GM23338 (cell line): ENCODE measurements at regions not wholly inside any gene's neighbourhood (a gene's known extent, or its start where the extent isn't known, plus 50 kb on each side); places are given as distances from the start of the nearest gene placed in this dataset.
A peak's percentile ranks its signal among the peaks of the same experiment; 100 is the strongest.

Experiments
- ATAC-seq: fragments of 200-7000 bp; cut with Tn5 transposase; 3 replicates; pipeline ENCODE4 v1.9.1; 2020
- DNase-seq: peaks from one replicate; pipeline ENCODE4 v3.0.0-alpha.2; 2015; ENCODE audit warnings: low spot score
- H2AFZ ChIP-seq: fragments of 200-600 bp; sonication (generic); 2 replicates; pipeline ENCODE4 v1.8.0; 2016; ENCODE audit warnings: antibody characterized with exemption, mild to moderate bottlenecking, moderate library complexity
- H3F3A ChIP-seq: fragments of 200-600 bp; sonication (generic); replicated peaks from 2 replicates; pipeline ENCODE4 v1.8.0; 2017; ENCODE audit warnings: antibody characterized with exemption, mixed run types, low read depth
- H3K27ac ChIP-seq: fragments of 200-600 bp; sonication (generic); 2 replicates; pipeline ENCODE4 v1.6.1; 2016; ENCODE audit warnings: low read depth
- H3K27me3 ChIP-seq: fragments of 200-600 bp; sonication (generic); 2 replicates; pipeline ENCODE4 v1.8.0; 2016; ENCODE audit warnings: mild to moderate bottlenecking, mixed run types, moderate library complexity; ENCODE audit not compliant: insufficient read depth
- H3K36me3 ChIP-seq: fragments of 200-600 bp; sonication (generic); 2 replicates; pipeline ENCODE4 v1.8.0; 2016; ENCODE audit warnings: mild to moderate bottlenecking; ENCODE audit not compliant: insufficient read depth
- H3K4me1 ChIP-seq: fragments of 200-600 bp; sonication (generic); 2 replicates; pipeline ENCODE4 v1.8.0; 2016; ENCODE audit warnings: mild to moderate bottlenecking, moderate library complexity; ENCODE audit not compliant: insufficient read depth
- H3K4me2 ChIP-seq: fragments of 200-600 bp; sonication (generic); 2 replicates; pipeline ENCODE4 v1.7.1; 2017; ENCODE audit warnings: mixed run types
- H3K4me3 ChIP-seq: fragments of 200-600 bp; sonication (generic); 2 replicates; pipeline ENCODE4 v1.6.1; 2016; ENCODE audit warnings: mixed run types
- H3K79me2 ChIP-seq: fragments of 200-600 bp; sonication (generic); replicated peaks from 2 replicates; pipeline ENCODE4 v1.8.0; 2017; ENCODE audit warnings: mild to moderate bottlenecking; ENCODE audit not compliant: insufficient read depth
- H3K9me2 ChIP-seq: fragments of 200-600 bp; sonication (generic); 2 replicates; pipeline ENCODE4 v1.8.0; 2017; ENCODE audit not compliant: insufficient read depth
- H4K20me1 ChIP-seq: fragments of 200-600 bp; sonication (generic); replicated peaks from 2 replicates; pipeline ENCODE4 v1.8.0; 2017; ENCODE audit warnings: mild to moderate bottlenecking; ENCODE audit not compliant: insufficient read depth
- H3K27ac Mint-ChIP-seq: 2 replicates; pipeline ENCODE4 v1.8.0; 2020; ENCODE audit warnings: inconsistent platforms, mild to moderate bottlenecking, moderate library complexity, mixed read lengths
- H3K27me3 Mint-ChIP-seq: 3 replicates; pipeline ENCODE4 v1.8.0; 2022; ENCODE audit warnings: low read depth, mild to moderate bottlenecking, moderate library complexity, mixed read lengths, inconsistent platforms; ENCODE audit not compliant: insufficient read depth, poor library complexity
- H3K36me3 Mint-ChIP-seq: 3 replicates; pipeline ENCODE4 v1.8.0; 2021; ENCODE audit warnings: low read depth, mild to moderate bottlenecking, inconsistent platforms, moderate library complexity, mixed read lengths
- H3K4me1 Mint-ChIP-seq: 3 replicates; pipeline ENCODE4 v1.8.0; 2020; ENCODE audit warnings: mild to moderate bottlenecking, inconsistent platforms, mixed read lengths
- H3K4me3 Mint-ChIP-seq: 3 replicates; pipeline ENCODE4 v1.8.0; 2021; ENCODE audit warnings: moderate library complexity, mild to moderate bottlenecking, inconsistent platforms, mixed read lengths
- H3K9me3 Mint-ChIP-seq: 3 replicates; pipeline ENCODE4 v1.8.0; 2020; ENCODE audit warnings: moderate library complexity, mild to moderate bottlenecking, inconsistent platforms, mixed read lengths
- CREB1 ChIP-seq: fragments of 250-450 bp; sonication (Bioruptor Pico); IDR thresholded peaks from 2 replicates; pipeline ENCODE4 v1.5.0; 2020; ENCODE audit warnings: low read depth, mild to moderate bottlenecking, moderate library complexity
- EZH2 ChIP-seq: fragments of 200-600 bp; sonication (generic); IDR thresholded peaks from one replicate; pipeline ENCODE4 v1.8.0; 2017; ENCODE audit warnings: antibody characterized with exemption, mild to moderate bottlenecking, low read depth; ENCODE audit not compliant: unreplicated experiment
- EZH2phosphoT487 ChIP-seq: fragments of 200-600 bp; sonication (generic); IDR thresholded peaks from one replicate; pipeline ENCODE4 v1.8.1; 2018; ENCODE audit warnings: antibody characterized with exemption; ENCODE audit not compliant: unreplicated experiment
- JUNB ChIP-seq: IDR thresholded peaks from one replicate; pipeline ENCODE4 v1.6.1; 2016; ENCODE audit warnings: antibody characterized with exemption; ENCODE audit not compliant: unreplicated experiment
- NANOG ChIP-seq: IDR thresholded peaks from 2 replicates; pipeline ENCODE4 v1.6.1; 2016; ENCODE audit warnings: antibody characterized with exemption, borderline replicate concordance
- POLR2AphosphoS5 ChIP-seq: IDR thresholded peaks from 2 replicates; pipeline ENCODE4 v1.6.1; 2016; ENCODE audit warnings: antibody characterized with exemption, low read depth
- STAT1 ChIP-seq: IDR thresholded peaks from one replicate; pipeline ENCODE4 v1.6.1; 2016; ENCODE audit warnings: antibody characterized with exemption; ENCODE audit not compliant: unreplicated experiment
- ZNF114 ChIP-seq: fragments of 250-450 bp; sonication (Bioruptor Pico); IDR thresholded peaks from 2 replicates; pipeline ENCODE4 v1.5.0; 2020; ENCODE audit warnings: mild to moderate bottlenecking, moderate library complexity
- ZNF331 ChIP-seq: fragments of 250-450 bp; sonication (Bioruptor Pico); IDR thresholded peaks from 2 replicates; pipeline ENCODE4 v1.5.0; 2020; ENCODE audit warnings: low read depth, mild to moderate bottlenecking, moderate library complexity
- TF ChIP-seq, protein P1 (sequence below), 2 experiments: fragments of 200-600 bp in 1 of 2; sonication (generic) in 1 of 2; conservative IDR thresholded peaks; 2 replicates each; pipeline versions ENCODE4 v1.5.1 to v1.6.1; 2016 to 2017; ENCODE audit warnings: antibody characterized with exemption in 2 of 2, low read depth in 2 of 2, mild to moderate bottlenecking in 2 of 2, moderate library complexity in 1 of 2
- TF ChIP-seq, protein P2 (sequence below): IDR thresholded peaks from 2 replicates; pipeline ENCODE4 v1.6.1; 2016; ENCODE audit warnings: antibody characterized with exemption
- TF ChIP-seq, protein P3 (sequence below): fragments of 250-450 bp; sonication (Bioruptor Pico); IDR thresholded peaks from 2 replicates; pipeline ENCODE4 v1.5.0; 2020; ENCODE audit warnings: mild to moderate bottlenecking, moderate library complexity
- TF ChIP-seq, protein P4 (sequence below): IDR thresholded peaks from one replicate; pipeline ENCODE4 v1.6.1; 2018; ENCODE audit warnings: antibody characterized with exemption; ENCODE audit not compliant: unreplicated experiment

DNA sequence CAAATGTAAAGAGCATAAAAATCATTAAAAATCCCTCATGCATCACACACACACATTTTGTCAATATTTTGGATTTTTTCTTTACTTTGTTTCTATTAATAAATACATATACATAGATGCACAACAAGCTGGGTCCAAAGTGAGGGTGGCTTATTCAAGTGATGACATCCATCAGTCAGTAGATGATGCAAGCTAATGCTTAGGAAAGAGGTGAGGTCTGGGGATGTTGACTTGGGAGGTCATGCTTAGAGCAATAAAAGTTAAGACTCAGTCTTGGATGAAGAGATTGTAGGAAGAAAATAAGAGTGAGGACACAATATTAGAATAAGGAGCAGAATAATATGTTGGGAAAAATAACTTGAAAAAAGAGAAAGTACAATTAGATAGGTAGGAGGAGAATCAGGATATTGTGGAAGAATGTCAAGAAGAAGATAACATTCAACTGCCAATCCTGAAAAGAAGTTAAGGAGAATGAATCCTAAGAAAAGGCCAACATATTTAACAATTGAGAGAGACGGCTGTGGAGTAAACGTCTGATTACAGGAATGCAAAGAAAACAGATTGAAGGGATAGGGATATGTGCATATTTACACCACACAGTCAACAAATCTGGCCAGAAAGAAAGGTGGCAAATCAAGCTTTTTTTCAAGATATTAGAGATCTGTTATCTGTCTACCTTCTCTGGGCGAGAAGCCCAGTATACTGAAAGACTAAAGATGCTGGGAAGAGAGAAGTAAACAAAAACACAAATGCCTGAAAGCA lies 111.0 kb upstream of the TJP1 start:
- Histone ChIP-seq H3F3A (no peaks in the 10 kb centered on the region), H2AFZ (0 out of 2 replicates have a peak overlapping the region, but pooled peaks have one; percentile 0), H3K9me2 (no peaks in the 10 kb centered on the region), H3K4me3 (no peak overlapping the region), H3K36me3 (no peaks in the 10 kb centered on the region), H3K4me1 (peaks cover 7% of the 10 kb centered on the region; the same call in 1 of the 2 replicates), H3K79me2 (no peaks in the 10 kb centered on the region), H3K27me3 (no peaks in the 10 kb centered on the region), H3K27ac (no peak overlapping the region), H4K20me1 (no peaks in the 10 kb centered on the region), H3K4me2 (no peak overlapping the region)
- H3K36me3 Mint-ChIP-seq = no peaks in the 10 kb centered on the region
- H3K4me3 Mint-ChIP-seq = no peak overlapping the region
- peaks cover 3% of the 10 kb centered on the region for H3K27me3 Mint-ChIP-seq
- peaks cover 21% of the 10 kb centered on the region for H3K4me1 Mint-ChIP-seq
- no peak overlapping the region for H3K27ac Mint-ChIP-seq
- no peaks in the 10 kb centered on the region for H3K9me3 Mint-ChIP-seq
- DNase-seq (no peak), ATAC-seq (no peak)
- TF ChIP-seq NANOG (no peak), CREB1 (CRISPR knock-in tag) (no peak), ZNF114 (CRISPR knock-in tag) (no peak), ZNF331 (CRISPR knock-in tag) (no peak), POLR2AphosphoS5 (no peak), JUNB (no peak), STAT1 (no peak), EZH2phosphoT487 (no peak), EZH2 (no peak)
- TF ChIP-seq, protein P1, sequence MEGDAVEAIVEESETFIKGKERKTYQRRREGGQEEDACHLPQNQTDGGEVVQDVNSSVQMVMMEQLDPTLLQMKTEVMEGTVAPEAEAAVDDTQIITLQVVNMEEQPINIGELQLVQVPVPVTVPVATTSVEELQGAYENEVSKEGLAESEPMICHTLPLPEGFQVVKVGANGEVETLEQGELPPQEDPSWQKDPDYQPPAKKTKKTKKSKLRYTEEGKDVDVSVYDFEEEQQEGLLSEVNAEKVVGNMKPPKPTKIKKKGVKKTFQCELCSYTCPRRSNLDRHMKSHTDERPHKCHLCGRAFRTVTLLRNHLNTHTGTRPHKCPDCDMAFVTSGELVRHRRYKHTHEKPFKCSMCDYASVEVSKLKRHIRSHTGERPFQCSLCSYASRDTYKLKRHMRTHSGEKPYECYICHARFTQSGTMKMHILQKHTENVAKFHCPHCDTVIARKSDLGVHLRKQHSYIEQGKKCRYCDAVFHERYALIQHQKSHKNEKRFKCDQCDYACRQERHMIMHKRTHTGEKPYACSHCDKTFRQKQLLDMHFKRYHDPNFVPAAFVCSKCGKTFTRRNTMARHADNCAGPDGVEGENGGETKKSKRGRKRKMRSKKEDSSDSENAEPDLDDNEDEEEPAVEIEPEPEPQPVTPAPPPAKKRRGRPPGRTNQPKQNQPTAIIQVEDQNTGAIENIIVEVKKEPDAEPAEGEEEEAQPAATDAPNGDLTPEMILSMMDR (conservative IDR thresholded peaks at IDR 0.05; ENCODE audit: low read depth in 2 of 2) = no peak
- TF ChIP-seq, protein P2, sequence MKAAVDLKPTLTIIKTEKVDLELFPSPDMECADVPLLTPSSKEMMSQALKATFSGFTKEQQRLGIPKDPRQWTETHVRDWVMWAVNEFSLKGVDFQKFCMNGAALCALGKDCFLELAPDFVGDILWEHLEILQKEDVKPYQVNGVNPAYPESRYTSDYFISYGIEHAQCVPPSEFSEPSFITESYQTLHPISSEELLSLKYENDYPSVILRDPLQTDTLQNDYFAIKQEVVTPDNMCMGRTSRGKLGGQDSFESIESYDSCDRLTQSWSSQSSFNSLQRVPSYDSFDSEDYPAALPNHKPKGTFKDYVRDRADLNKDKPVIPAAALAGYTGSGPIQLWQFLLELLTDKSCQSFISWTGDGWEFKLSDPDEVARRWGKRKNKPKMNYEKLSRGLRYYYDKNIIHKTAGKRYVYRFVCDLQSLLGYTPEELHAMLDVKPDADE = no peak
- TF ChIP-seq, protein P3, sequence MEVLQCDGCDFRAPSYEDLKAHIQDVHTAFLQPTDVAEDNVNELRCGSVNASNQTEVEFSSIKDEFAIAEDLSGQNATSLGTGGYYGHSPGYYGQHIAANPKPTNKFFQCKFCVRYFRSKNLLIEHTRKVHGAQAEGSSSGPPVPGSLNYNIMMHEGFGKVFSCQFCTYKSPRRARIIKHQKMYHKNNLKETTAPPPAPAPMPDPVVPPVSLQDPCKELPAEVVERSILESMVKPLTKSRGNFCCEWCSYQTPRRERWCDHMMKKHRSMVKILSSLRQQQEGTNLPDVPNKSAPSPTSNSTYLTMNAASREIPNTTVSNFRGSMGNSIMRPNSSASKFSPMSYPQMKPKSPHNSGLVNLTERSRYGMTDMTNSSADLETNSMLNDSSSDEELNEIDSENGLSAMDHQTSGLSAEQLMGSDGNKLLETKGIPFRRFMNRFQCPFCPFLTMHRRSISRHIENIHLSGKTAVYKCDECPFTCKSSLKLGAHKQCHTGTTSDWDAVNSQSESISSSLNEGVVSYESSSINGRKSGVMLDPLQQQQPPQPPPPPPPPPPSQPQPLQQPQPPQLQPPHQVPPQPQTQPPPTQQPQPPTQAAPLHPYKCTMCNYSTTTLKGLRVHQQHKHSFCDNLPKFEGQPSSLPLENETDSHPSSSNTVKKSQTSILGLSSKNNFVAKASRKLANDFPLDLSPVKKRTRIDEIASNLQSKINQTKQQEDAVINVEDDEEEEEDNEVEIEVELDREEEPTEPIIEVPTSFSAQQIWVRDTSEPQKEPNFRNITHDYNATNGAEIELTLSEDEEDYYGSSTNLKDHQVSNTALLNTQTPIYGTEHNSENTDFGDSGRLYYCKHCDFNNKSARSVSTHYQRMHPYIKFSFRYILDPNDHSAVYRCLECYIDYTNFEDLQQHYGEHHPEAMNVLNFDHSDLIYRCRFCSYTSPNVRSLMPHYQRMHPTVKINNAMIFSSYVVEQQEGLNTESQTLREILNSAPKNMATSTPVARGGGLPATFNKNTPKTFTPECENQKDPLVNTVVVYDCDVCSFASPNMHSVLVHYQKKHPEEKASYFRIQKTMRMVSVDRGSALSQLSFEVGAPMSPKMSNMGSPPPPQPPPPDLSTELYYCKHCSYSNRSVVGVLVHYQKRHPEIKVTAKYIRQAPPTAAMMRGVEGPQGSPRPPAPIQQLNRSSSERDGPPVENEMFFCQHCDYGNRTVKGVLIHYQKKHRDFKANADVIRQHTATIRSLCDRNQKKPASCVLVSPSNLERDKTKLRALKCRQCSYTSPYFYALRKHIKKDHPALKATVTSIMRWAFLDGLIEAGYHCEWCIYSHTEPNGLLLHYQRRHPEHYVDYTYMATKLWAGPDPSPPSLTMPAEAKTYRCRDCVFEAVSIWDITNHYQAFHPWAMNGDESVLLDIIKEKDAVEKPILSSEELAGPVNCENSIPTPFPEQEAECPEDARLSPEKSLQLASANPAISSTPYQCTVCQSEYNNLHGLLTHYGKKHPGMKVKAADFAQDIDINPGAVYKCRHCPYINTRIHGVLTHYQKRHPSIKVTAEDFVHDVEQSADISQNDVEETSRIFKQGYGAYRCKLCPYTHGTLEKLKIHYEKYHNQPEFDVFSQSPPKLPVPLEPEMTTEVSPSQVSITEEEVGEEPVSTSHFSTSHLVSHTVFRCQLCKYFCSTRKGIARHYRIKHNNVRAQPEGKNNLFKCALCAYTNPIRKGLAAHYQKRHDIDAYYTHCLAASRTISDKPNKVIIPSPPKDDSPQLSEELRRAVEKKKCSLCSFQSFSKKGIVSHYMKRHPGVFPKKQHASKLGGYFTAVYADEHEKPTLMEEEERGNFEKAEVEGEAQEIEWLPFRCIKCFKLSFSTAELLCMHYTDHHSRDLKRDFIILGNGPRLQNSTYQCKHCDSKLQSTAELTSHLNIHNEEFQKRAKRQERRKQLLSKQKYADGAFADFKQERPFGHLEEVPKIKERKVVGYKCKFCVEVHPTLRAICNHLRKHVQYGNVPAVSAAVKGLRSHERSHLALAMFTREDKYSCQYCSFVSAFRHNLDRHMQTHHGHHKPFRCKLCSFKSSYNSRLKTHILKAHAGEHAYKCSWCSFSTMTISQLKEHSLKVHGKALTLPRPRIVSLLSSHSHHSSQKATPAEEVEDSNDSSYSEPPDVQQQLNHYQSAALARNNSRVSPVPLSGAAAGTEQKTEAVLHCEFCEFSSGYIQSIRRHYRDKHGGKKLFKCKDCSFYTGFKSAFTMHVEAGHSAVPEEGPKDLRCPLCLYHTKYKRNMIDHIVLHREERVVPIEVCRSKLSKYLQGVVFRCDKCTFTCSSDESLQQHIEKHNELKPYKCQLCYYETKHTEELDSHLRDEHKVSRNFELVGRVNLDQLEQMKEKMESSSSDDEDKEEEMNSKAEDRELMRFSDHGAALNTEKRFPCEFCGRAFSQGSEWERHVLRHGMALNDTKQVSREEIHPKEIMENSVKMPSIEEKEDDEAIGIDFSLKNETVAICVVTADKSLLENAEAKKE (CRISPR knock-in tag) = no peak
- TF ChIP-seq, protein P4, sequence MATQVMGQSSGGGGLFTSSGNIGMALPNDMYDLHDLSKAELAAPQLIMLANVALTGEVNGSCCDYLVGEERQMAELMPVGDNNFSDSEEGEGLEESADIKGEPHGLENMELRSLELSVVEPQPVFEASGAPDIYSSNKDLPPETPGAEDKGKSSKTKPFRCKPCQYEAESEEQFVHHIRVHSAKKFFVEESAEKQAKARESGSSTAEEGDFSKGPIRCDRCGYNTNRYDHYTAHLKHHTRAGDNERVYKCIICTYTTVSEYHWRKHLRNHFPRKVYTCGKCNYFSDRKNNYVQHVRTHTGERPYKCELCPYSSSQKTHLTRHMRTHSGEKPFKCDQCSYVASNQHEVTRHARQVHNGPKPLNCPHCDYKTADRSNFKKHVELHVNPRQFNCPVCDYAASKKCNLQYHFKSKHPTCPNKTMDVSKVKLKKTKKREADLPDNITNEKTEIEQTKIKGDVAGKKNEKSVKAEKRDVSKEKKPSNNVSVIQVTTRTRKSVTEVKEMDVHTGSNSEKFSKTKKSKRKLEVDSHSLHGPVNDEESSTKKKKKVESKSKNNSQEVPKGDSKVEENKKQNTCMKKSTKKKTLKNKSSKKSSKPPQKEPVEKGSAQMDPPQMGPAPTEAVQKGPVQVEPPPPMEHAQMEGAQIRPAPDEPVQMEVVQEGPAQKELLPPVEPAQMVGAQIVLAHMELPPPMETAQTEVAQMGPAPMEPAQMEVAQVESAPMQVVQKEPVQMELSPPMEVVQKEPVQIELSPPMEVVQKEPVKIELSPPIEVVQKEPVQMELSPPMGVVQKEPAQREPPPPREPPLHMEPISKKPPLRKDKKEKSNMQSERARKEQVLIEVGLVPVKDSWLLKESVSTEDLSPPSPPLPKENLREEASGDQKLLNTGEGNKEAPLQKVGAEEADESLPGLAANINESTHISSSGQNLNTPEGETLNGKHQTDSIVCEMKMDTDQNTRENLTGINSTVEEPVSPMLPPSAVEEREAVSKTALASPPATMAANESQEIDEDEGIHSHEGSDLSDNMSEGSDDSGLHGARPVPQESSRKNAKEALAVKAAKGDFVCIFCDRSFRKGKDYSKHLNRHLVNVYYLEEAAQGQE = no peak
